Lung (tissue), 11 donors: ENCODE measurements at regions not wholly inside any gene's neighbourhood (a gene's known extent, or its start where the extent isn't known, plus 50 kb on each side); places are given as distances from the start of the nearest gene placed in this dataset.

Source experiments
- ATAC-seq: fragments of 200-7000 bp; cut with Tn5 transposase; one replicate; pipeline ENCODE4 v1.9.1; 2020; ENCODE audit warnings: moderate number of reproducible peaks; ENCODE audit not compliant: insufficient read depth, low FRiP score
- DNase-seq, 3 donors: peaks; one replicate each; pipeline ENCODE4 v3.0.0-alpha.2; 2013 to 2017
- H3K27ac ChIP-seq, 2 donors: one replicate each; pipeline ENCODE4 v1.5.1; 2013; ENCODE audit warnings: mild to moderate bottlenecking in 2 of 2, moderate library complexity in 2 of 2, control low read depth in 1 of 2, inconsistent platforms in 1 of 2, low read depth in 1 of 2, low read length in 1 of 2
- H3K27me3 ChIP-seq, 3 donors: one replicate each; pipeline ENCODE4 v1.5.1; 2013; ENCODE audit warnings: low read length in 2 of 3; ENCODE audit not compliant: control insufficient read depth in 3 of 3, insufficient read depth in 3 of 3
- H3K36me3 ChIP-seq, 4 donors: one replicate each; pipeline ENCODE4 v1.5.1; 2013; ENCODE audit warnings: low read length in 4 of 4, mild to moderate bottlenecking in 1 of 4, moderate library complexity in 1 of 4; ENCODE audit not compliant: control insufficient read depth in 4 of 4, insufficient read depth in 4 of 4
- H3K4me1 ChIP-seq, 5 donors: one replicate each; pipeline ENCODE4 v1.5.1; 2013; ENCODE audit warnings: low read length in 5 of 5, mild to moderate bottlenecking in 2 of 5, moderate library complexity in 1 of 5; ENCODE audit not compliant: control insufficient read depth in 5 of 5, insufficient read depth in 5 of 5
- H3K4me3 ChIP-seq: one replicate; pipeline ENCODE4 v1.5.1; 2013; ENCODE audit warnings: mild to moderate bottlenecking, control low read depth, moderate library complexity
- H3K9ac ChIP-seq, 2 donors: one replicate each; pipeline ENCODE4 v1.5.1; 2013; ENCODE audit warnings: low read length in 2 of 2, control low read depth in 1 of 2; ENCODE audit not compliant: insufficient read depth in 1 of 2
- H3K9me3 ChIP-seq, 4 donors: one replicate each; pipeline ENCODE4 v1.5.1; 2013; ENCODE audit warnings: low read length in 3 of 4, mild to moderate bottlenecking in 1 of 4, moderate library complexity in 1 of 4; ENCODE audit not compliant: control insufficient read depth in 4 of 4, insufficient read depth in 3 of 4
- WGBS, 2 donors: extraction: QIAGEN DNeasy Blood & Tissue Kit; methylation state at CpG; one replicate each; pipeline ENCODE4 v1.1.7; 2013; 5-methylcytosine and 5-hydroxymethylcytosine counted together
- TF ChIP-seq, protein P1 (sequence below): IDR thresholded peaks from 2 replicates; pipeline ENCODE4 v1.5.1; 2012; ENCODE audit warnings: mild to moderate bottlenecking; ENCODE audit errors: control extremely low read depth, extremely low read depth
- donor health status: control.
- donor health status: control.
- donor health status: Bipolar disorder and iron deficiency.
- donor health status: healthy.
- donor health status: DM: yes; HTN: yes; CAD: no.

GRCh38 chr1:22309572-22309971 lies 142.1 kb upstream of the ZBTB40 start:
- TF ChIP-seq, protein P1, sequence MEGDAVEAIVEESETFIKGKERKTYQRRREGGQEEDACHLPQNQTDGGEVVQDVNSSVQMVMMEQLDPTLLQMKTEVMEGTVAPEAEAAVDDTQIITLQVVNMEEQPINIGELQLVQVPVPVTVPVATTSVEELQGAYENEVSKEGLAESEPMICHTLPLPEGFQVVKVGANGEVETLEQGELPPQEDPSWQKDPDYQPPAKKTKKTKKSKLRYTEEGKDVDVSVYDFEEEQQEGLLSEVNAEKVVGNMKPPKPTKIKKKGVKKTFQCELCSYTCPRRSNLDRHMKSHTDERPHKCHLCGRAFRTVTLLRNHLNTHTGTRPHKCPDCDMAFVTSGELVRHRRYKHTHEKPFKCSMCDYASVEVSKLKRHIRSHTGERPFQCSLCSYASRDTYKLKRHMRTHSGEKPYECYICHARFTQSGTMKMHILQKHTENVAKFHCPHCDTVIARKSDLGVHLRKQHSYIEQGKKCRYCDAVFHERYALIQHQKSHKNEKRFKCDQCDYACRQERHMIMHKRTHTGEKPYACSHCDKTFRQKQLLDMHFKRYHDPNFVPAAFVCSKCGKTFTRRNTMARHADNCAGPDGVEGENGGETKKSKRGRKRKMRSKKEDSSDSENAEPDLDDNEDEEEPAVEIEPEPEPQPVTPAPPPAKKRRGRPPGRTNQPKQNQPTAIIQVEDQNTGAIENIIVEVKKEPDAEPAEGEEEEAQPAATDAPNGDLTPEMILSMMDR, result no peak
- H3K36me3 ChIP-seq, result no peaks in the 10 kb centered on the region
- no peak overlapping the region for H3K4me3 ChIP-seq
- DNase-seq (no peak), ATAC-seq (no peak)
- no peak overlapping the region for H3K27ac ChIP-seq
- H3K9ac ChIP-seq, result no peak overlapping the region
- no peaks in the 10 kb centered on the region for H3K9me3 ChIP-seq
- H3K27me3 ChIP-seq, result peaks cover 0 to 10% (median 2%) of the 10 kb centered on the region in 3 donors
- no peaks in the 10 kb centered on the region for H3K4me1 ChIP-seq
- WGBS, 2 donors, result 82 to 94% methylated on average over 2 of the region's 2 CpGs

DNA sequence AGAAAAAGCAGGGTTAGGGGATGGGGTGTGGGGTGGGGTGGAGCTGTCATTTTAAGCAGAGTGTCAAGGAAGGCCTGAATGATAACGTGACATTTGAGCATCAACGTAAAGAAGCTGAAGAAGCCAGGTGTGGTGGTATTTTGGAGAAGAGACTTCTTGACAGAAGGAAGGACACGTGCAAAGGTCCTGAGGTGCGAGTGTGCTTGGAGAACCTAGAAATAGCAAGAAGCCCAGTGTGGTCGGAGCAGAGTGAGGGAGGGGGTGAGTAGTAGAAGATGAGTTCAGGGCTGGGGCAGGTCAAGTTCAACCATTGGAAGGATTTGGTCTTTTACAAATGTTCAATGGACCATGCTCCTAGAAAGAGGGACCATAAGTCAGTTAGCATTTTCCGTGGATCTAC lies 140.2 kb upstream of the ZBTB40 start:
- Histone ChIP-seq H3K4me3 (no peak overlapping the region), H3K9me3 (no peaks in the 10 kb centered on the region), H3K9ac (no peak overlapping the region), H3K4me1 (no peaks in the 10 kb centered on the region), H3K27me3 (peaks cover 0 to 7% (median 6%) of the 10 kb centered on the region in 3 donors), H3K36me3 (no peaks in the 10 kb centered on the region), H3K27ac (no peak overlapping the region)
- no peak for DNase-seq
- TF ChIP-seq, protein P1, result no peak
- 93 to 94% methylated on average over 6 of the region's 6 CpGs for WGBS, 2 donors
- no peak for ATAC-seq

- no peak for ATAC-seq
- H3K4me1 ChIP-seq, result peaks cover 0 to under 1% (median 0%) of the 10 kb centered on the region in 5 donors
- no peaks in the 10 kb centered on the region for H3K36me3 ChIP-seq
- peaks cover 0 to 9% (median 7%) of the 10 kb centered on the region in 3 donors for H3K27me3 ChIP-seq
- H3K9ac ChIP-seq, result no peak overlapping the region
- no peaks in the 10 kb centered on the region for H3K9me3 ChIP-seq
- no peak for DNase-seq
- no peak overlapping the region for H3K4me3 ChIP-seq
- WGBS, 2 donors, result 89 to 93% methylated on average over 8 of the region's 8 CpGs
- TF ChIP-seq, protein P1, result no peak
- no peak overlapping the region for H3K27ac ChIP-seq
These were observed 138.3 kb upstream of the ZBTB40 start for GRCh38 chr1:22313321-22313720.

DNA sequence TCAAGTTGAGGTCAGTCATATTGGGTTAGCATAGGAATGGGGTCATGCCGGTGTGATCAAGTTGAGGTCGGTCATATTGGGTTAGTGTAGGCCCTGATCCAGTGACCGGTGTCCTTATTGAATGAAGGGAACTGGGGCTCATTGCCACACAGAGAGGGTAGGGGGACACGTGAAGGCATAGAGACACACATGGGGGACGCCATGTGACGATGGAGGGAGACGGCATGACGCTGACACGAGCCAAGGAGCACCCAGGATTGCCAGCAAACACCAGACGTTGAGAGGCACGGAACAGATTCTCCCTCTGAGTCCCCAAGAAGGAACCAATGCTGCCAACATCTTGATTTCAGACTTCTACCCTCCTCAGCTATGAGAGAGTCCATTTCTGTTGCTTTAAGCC lies 136.9 kb upstream of the ZBTB40 start:
- no peak for DNase-seq
- Histone ChIP-seq H3K27me3 (peaks cover 0 to 17% (median 11%) of the 10 kb centered on the region in 3 donors), H3K9me3 (no peaks in the 10 kb centered on the region), H3K4me1 (peaks cover 0 to 4% (median 0%) of the 10 kb centered on the region in 5 donors), H3K9ac (no peak overlapping the region), H3K27ac (no peak overlapping the region), H3K36me3 (no peaks in the 10 kb centered on the region), H3K4me3 (no peak overlapping the region)
- TF ChIP-seq, protein P1, result no peak
- ATAC-seq, result no peak
- 90 to 94% methylated on average over 11 of the region's 11 CpGs for WGBS, 2 donors
